ENCODE measurements at regions not wholly inside any gene's neighbourhood (a gene's known extent, or its start where the extent isn't known, plus 50 kb on each side); places are given as distances from the start of the nearest gene placed in this dataset.

GRCh38 chr1:232172563-232172962 is 457.4 kb downstream of the SIPA1L2 start:
- TF ChIP-seq CTCF (IDR thresholded peaks at IDR 0.05), result no peak
- no peak for TF ChIP-seq EZH2 (IDR thresholded peaks at IDR 0.05)
- TF ChIP-seq EZH2phosphoT487 (IDR thresholded peaks at IDR 0.05), result no peak
